WTC11 (cell line): ENCODE measurements at regions not wholly inside any gene's neighbourhood (a gene's known extent, or its start where the extent isn't known, plus 50 kb on each side); places are given as distances from the start of the nearest gene placed in this dataset.

Source experiments
- CTCF ChIP-seq: fragments of 200-600 bp; IDR thresholded peaks from 2 replicates; pipeline ENCODE4 v1.8.0; 2022; ENCODE audit warnings: antibody characterized with exemption
- ELF4 ChIP-seq: sonication (generic); formaldehyde crosslinking; IDR thresholded peaks from 2 replicates; pipeline ENCODE4 v1.8.1; 2022; ENCODE audit warnings: low read depth, mild to moderate bottlenecking, moderate library complexity, missing genetic modification reagents
- ESRRA ChIP-seq: sonication (generic); formaldehyde crosslinking; IDR thresholded peaks from 2 replicates; pipeline ENCODE4 v1.8.1; 2022; ENCODE audit warnings: mild to moderate bottlenecking, missing genetic modification reagents, borderline replicate concordance
- IRF2 ChIP-seq: sonication (generic); formaldehyde crosslinking; IDR thresholded peaks from 2 replicates; pipeline ENCODE4 v1.8.0; 2022; ENCODE audit warnings: low read depth, missing genetic modification reagents, borderline replicate concordance
- KAT7 ChIP-seq: sonication (generic); formaldehyde crosslinking; IDR thresholded peaks from 2 replicates; pipeline ENCODE4 v1.8.1; 2023; ENCODE audit warnings: missing genetic modification reagents, mild to moderate bottlenecking, borderline replicate concordance
- MAX ChIP-seq: sonication (generic); formaldehyde crosslinking; IDR thresholded peaks from 2 replicates; pipeline ENCODE4 v1.8.0; 2022; ENCODE audit warnings: mild to moderate bottlenecking, missing genetic modification reagents
- NFE2L1 ChIP-seq: sonication (generic); formaldehyde crosslinking; IDR thresholded peaks from 2 replicates; pipeline ENCODE4 v1.8.1; 2023; ENCODE audit warnings: missing genetic modification reagents
- PRRX2 ChIP-seq: fragments of 250-450 bp; sonication (Bioruptor Pico); IDR thresholded peaks from 2 replicates; pipeline ENCODE4 v1.8.0; 2021; ENCODE audit warnings: mild to moderate bottlenecking
- SMAD4 ChIP-seq: sonication (generic); formaldehyde crosslinking; IDR thresholded peaks from 2 replicates; pipeline ENCODE4 v1.8.0; 2022; ENCODE audit warnings: mild to moderate bottlenecking, missing genetic modification reagents
- TCF7 ChIP-seq: sonication (generic); formaldehyde crosslinking; IDR thresholded peaks from 2 replicates; pipeline ENCODE4 v1.8.0; 2022; ENCODE audit warnings: mild to moderate bottlenecking, low read depth, missing genetic modification reagents, moderate library complexity
- TP53 ChIP-seq: sonication (generic); formaldehyde crosslinking; IDR thresholded peaks from 2 replicates; pipeline ENCODE4 v1.8.1; 2023; ENCODE audit warnings: mild to moderate bottlenecking, missing genetic modification reagents
- USF2 ChIP-seq: sonication (generic); formaldehyde crosslinking; IDR thresholded peaks from 2 replicates; pipeline ENCODE4 v1.8.1; 2023; ENCODE audit warnings: mild to moderate bottlenecking, missing genetic modification reagents, moderate library complexity
- ZNF425 ChIP-seq: fragments of 250-450 bp; sonication (Bioruptor Pico); conservative IDR thresholded peaks from 2 replicates; pipeline ENCODE4 v1.9.0; 2021; ENCODE audit warnings: mild to moderate bottlenecking
- ZNF532 ChIP-seq: fragments of 250-450 bp; sonication (Bioruptor Pico); IDR thresholded peaks from 2 replicates; pipeline ENCODE4 v1.9.0; 2021; ENCODE audit warnings: mild to moderate bottlenecking, borderline replicate concordance

- TF ChIP-seq TP53 = no peak
- TF ChIP-seq CTCF = no peak
- no peak for TF ChIP-seq TCF7 (CRISPR knock-in tag)
- no peak for TF ChIP-seq USF2 (CRISPR knock-in tag)
- TF ChIP-seq ZNF425 (CRISPR knock-in tag) = no peak
- no peak for TF ChIP-seq PRRX2 (CRISPR knock-in tag)
- TF ChIP-seq IRF2 (CRISPR knock-in tag) = no peak
- TF ChIP-seq ELF4 (CRISPR knock-in tag) = no peak
- TF ChIP-seq ESRRA (CRISPR knock-in tag) = no peak
- no peak for TF ChIP-seq NFE2L1 (CRISPR knock-in tag)
- TF ChIP-seq ZNF532 (CRISPR knock-in tag) = no peak
- TF ChIP-seq KAT7 (CRISPR knock-in tag) = no peak
- no peak for TF ChIP-seq SMAD4
- no peak for TF ChIP-seq MAX
Observed at GRCh38 chr5:10858945-10859344, 97.9 kb upstream of the DAP start.
